HepG2 (cell line): ENCODE measurements at regions not wholly inside any gene's neighbourhood (a gene's known extent, or its start where the extent isn't known, plus 50 kb on each side); places are given as distances from the start of the nearest gene placed in this dataset.

Source experiments
- ATAC-seq: fragments of 200-7000 bp; cut with Tn5 transposase; 3 replicates; pipeline ENCODE4 v1.9.1; 2020; ENCODE audit warnings: mild to moderate bottlenecking, moderate library complexity
- BruUV-seq: library from RNA; stranded (reverse); fragments of 400-500 nt; replicated peaks from 2 replicates; lab custom pipeline; 2021; lab: Mats Ljungman, UMichigan
- CTCF ChIA-PET: fragments of 300-600 bp; formaldehyde crosslinking; extraction: SDS; loops from one replicate; lab custom pipeline; 2021; ENCODE audit warnings: low total read pairs, inconsistent platforms, low intra/inter-chr PET ratio; lab: Yijun Ruan, JAX
- POLR2A ChIA-PET: fragments of 350-600 bp; sonication (Branson Sonifier 250); formaldehyde crosslinking; loops from one replicate; lab custom pipeline; 2020; ENCODE audit warnings: antibody characterized with exemption, inconsistent platforms; lab: Yijun Ruan, JAX
- DNase-seq: peaks from one replicate; pipeline ENCODE4 v3.0.0-alpha.2; 2015; ENCODE audit warnings: low spot score
- FAIRE-seq: peaks from 3 replicates; lab custom pipeline; 2011; peaks lifted over from hg19 to GRCh38; lab: Jason Lieb, UNC
- H2AFZ ChIP-seq: one replicate; pipeline ENCODE4 v1.6.1; 2011; ENCODE audit warnings: low read length, inconsistent platforms
- H3K27ac ChIP-seq: fragments of 300-600 bp; 3 replicates; pipeline ENCODE4 v1.8.0; 2011; ENCODE audit warnings: mixed run types, mild to moderate bottlenecking, mixed read lengths, low read length, inconsistent platforms; ENCODE audit not compliant: insufficient read depth; ENCODE audit errors: extremely low read length
- H3K27me3 ChIP-seq, 2 experiments: fragments of 200-600 bp in 1 of 2; 2 replicates in 1 of 2; 3 replicates in 1 of 2; pipeline versions ENCODE4 v1.6.0 to v1.8.0; 2011; ENCODE audit warnings: low read length in 2 of 2, mild to moderate bottlenecking in 2 of 2, moderate library complexity in 2 of 2, inconsistent platforms in 1 of 2; ENCODE audit not compliant: insufficient read depth in 2 of 2, control insufficient read depth in 1 of 2
- H3K36me3 ChIP-seq, 2 experiments: fragments of 200-600 bp in 1 of 2; replicated peaks in 1 of 2; 2 replicates in 1 of 2; 3 replicates in 1 of 2; pipeline versions ENCODE4 v1.5.1 to v1.8.0; 2011; ENCODE audit warnings: low read length in 2 of 2, inconsistent platforms in 1 of 2; ENCODE audit not compliant: insufficient read depth in 2 of 2, control insufficient read depth in 1 of 2
- H3K4me1 ChIP-seq: 2 replicates; pipeline ENCODE4 v1.5.1; 2012; ENCODE audit warnings: low read length, inconsistent platforms; ENCODE audit not compliant: insufficient read depth
- H3K4me2 ChIP-seq: 2 replicates; pipeline ENCODE4 v1.6.0; 2011; ENCODE audit warnings: low read depth, low read length, inconsistent platforms
- H3K4me3 ChIP-seq, 3 experiments: fragments of 200-600 bp in 1 of 3; sonication (generic), shearing (Covaris generic) in 1 of 3; replicated peaks in 1 of 3; 2 replicates each; pipeline ENCODE4 v1.5.1; 2011 to 2016; ENCODE audit warnings: low read length in 3 of 3, inconsistent platforms in 2 of 3, low read depth in 2 of 3, mild to moderate bottlenecking in 2 of 3, control low read depth in 1 of 3, mixed read lengths in 1 of 3; ENCODE audit not compliant: insufficient read depth in 1 of 3
- H3K79me2 ChIP-seq: one replicate; pipeline ENCODE4 v1.6.1; 2011; ENCODE audit warnings: low read length, inconsistent platforms; ENCODE audit not compliant: insufficient read depth
- H3K9ac ChIP-seq: 2 replicates; pipeline ENCODE4 v1.6.0; 2011; ENCODE audit warnings: mild to moderate bottlenecking, low read depth, low read length, inconsistent platforms; ENCODE audit not compliant: insufficient read depth
- H3K9me3 ChIP-seq: 2 replicates; pipeline ENCODE4 v1.5.1; 2012; ENCODE audit warnings: mild to moderate bottlenecking, low read length
- H4K20me1 ChIP-seq: 2 replicates; pipeline ENCODE4 v1.6.0; 2011; ENCODE audit warnings: inconsistent platforms, mild to moderate bottlenecking, low read length, moderate library complexity; ENCODE audit not compliant: insufficient read depth
- HDAC1 ChIP-seq: sonication (generic); formaldehyde crosslinking; IDR thresholded peaks from 2 replicates; pipeline ENCODE4 v1.5.1; 2020; ENCODE audit warnings: mild to moderate bottlenecking, missing genetic modification reagents
- IRX3 ChIP-seq: sonication (generic); formaldehyde crosslinking; IDR thresholded peaks from 2 replicates; pipeline ENCODE4 v1.8.1; 2023; ENCODE audit warnings: mild to moderate bottlenecking, low read depth, missing genetic modification reagents, borderline replicate concordance
- KDM2A ChIP-seq: sonication (generic); formaldehyde crosslinking; IDR thresholded peaks from 2 replicates; pipeline ENCODE4 v1.4.0; 2020; ENCODE audit warnings: low read depth, missing genetic modification reagents, borderline replicate concordance
- KLF13 ChIP-seq: sonication (generic); formaldehyde crosslinking; IDR thresholded peaks from 2 replicates; pipeline ENCODE4 v1.4.0; 2020; ENCODE audit warnings: mild to moderate bottlenecking, missing genetic modification reagents
- MIXL1 ChIP-seq: IDR thresholded peaks from 2 replicates; pipeline ENCODE4 v1.6.1; 2016
- PCBP2 ChIP-seq: fragments of 200-400 bp; formaldehyde crosslinking; optimal IDR thresholded peaks from 2 replicates; pipeline ENCODE3; 2018; ENCODE audit warnings: low read length, low read depth; ENCODE audit not compliant: poor library complexity, severe bottlenecking
- RFXANK ChIP-seq: IDR thresholded peaks from 2 replicates; pipeline ENCODE4 v1.6.1; 2016
- TCF7 ChIP-seq: sonication (generic); IDR thresholded peaks from 2 replicates; pipeline ENCODE4 v1.6.1; 2016; ENCODE audit warnings: antibody characterized with exemption, low read depth
- ZFP36L1 ChIP-seq: sonication (generic); formaldehyde crosslinking; IDR thresholded peaks from 2 replicates; pipeline ENCODE4 v1.8.0; 2022; ENCODE audit warnings: mild to moderate bottlenecking, missing genetic modification reagents, moderate library complexity
- ZFP90 ChIP-seq: sonication (generic); formaldehyde crosslinking; IDR thresholded peaks from 2 replicates; pipeline ENCODE4 v1.8.0; 2022; ENCODE audit warnings: missing genetic modification reagents, mild to moderate bottlenecking, inconsistent platforms, borderline replicate concordance
- ZFY ChIP-seq: sonication (generic); formaldehyde crosslinking; IDR thresholded peaks from 2 replicates; pipeline ENCODE4 v1.4.0; 2020; ENCODE audit warnings: missing genetic modification reagents
- ZKSCAN5 ChIP-seq: sonication (generic); formaldehyde crosslinking; IDR thresholded peaks from 2 replicates; pipeline ENCODE4 v1.5.1; 2020; ENCODE audit warnings: mild to moderate bottlenecking, missing genetic modification reagents
- ZNF292 ChIP-seq: sonication (generic); formaldehyde crosslinking; IDR thresholded peaks from 2 replicates; pipeline ENCODE4 v1.8.1; 2022; ENCODE audit warnings: mild to moderate bottlenecking, low read depth, missing genetic modification reagents, borderline replicate concordance
- ZNF451 ChIP-seq: sonication (generic); formaldehyde crosslinking; IDR thresholded peaks from 2 replicates; pipeline ENCODE4 v1.5.0; 2020; ENCODE audit warnings: mild to moderate bottlenecking, missing genetic modification reagents
- ZNF543 ChIP-seq: sonication (generic); formaldehyde crosslinking; IDR thresholded peaks from 2 replicates; pipeline ENCODE4 v1.4.0; 2020; ENCODE audit warnings: mild to moderate bottlenecking, missing genetic modification reagents
- WGBS: methylation state at CpG from one replicate; pipeline ENCODE4 v1.1.6; 2017; ENCODE audit warnings: low lambda C conversion rate; 5-methylcytosine and 5-hydroxymethylcytosine counted together
- in situ Hi-C: cut with HindIII; loops from 2 replicates; pipeline ENCODE4 v1.10.0; 2017; ENCODE audit warnings: low pct_unique_long_range_greater_than_20kb; ENCODE audit not compliant: extremely low pct_ligation_motif_present
- intact Hi-C: fragments of 100-400 bp; cut with micrococcal nuclease; formaldehyde crosslinking; loops from one replicate; pipeline ENCODE4 v1.10.0; 2022; ENCODE audit not compliant: unreplicated experiment
- TF ChIP-seq, protein P1 (sequence below): sonication (generic); formaldehyde crosslinking; IDR thresholded peaks from 2 replicates; pipeline ENCODE4 v1.4.0; 2020; ENCODE audit warnings: missing genetic modification reagents, borderline replicate concordance
- TF ChIP-seq, protein P2 (sequence below): sonication (generic); formaldehyde crosslinking; conservative IDR thresholded peaks from 2 replicates; pipeline ENCODE4 v1.4.0; 2020; ENCODE audit warnings: missing genetic modification reagents
- TF ChIP-seq, protein P3 (sequence below): fragments of 450-650 bp; IDR thresholded peaks from 2 replicates; pipeline ENCODE4 v1.6.1; 2016
- TF ChIP-seq, protein P4 (sequence below): sonication (generic); formaldehyde crosslinking; IDR thresholded peaks from 2 replicates; pipeline ENCODE4 v1.5.0; 2020; ENCODE audit warnings: mild to moderate bottlenecking, missing genetic modification reagents

DNA sequence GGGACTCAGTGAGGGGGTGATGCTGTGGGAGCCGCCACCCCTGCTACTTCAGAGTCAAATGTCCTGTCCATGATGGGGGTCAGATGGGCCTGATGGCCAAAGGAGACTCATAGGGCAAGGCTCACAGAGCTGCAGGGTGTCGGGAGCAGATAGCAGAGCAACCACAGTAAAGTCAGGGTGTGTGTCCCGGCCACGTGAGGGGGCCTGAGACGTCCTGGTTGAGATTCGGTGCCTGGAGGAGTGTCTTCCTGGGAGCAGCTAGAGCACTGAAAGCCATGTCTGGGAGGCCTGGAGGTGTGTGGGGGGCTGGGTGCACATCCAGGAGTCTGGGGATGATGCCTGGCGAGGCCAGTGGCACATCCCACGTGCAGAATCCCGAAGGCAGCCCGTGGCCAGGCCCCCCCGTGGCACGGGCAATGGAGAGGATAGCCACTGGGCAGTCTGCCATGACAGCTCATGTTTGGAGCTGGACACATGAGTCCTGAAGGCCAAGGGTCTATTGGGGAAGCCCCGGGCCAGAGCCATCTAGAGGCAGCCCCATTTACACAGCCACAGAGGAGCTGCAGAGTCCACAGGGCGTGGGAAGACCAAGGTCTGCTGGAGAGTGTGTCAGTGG is 308.0 kb upstream of the SFSWAP start:
- no peaks in the 10 kb centered on the region for H4K20me1 ChIP-seq
- no peaks in the 10 kb centered on the region for H3K36me3 ChIP-seq
- no peaks in the 10 kb centered on the region for H3K4me1 ChIP-seq
- CTCF ChIA-PET = no interaction called here
- peaks cover 15% of the 10 kb centered on the region for H3K9me3 ChIP-seq
- no peak overlapping the region for H3K4me3 ChIP-seq
- POLR2A ChIA-PET = no interaction called here
- BruUV-seq = no TSS peak
- no peak overlapping the region for H3K9ac ChIP-seq
- no peak for FAIRE-seq
- H3K27ac ChIP-seq = no peak overlapping the region
- in situ Hi-C loops (loop anchor here (5.0 kb wide), 1 partner anchor 136 kb away; no protein-coding TSS in a partner anchor), intact Hi-C loops (loop anchor here (5.0 kb wide), 1 partner anchor 136 kb away; no protein-coding TSS in a partner anchor)
- 10% methylated on average over 2 of the region's 14 CpGs for WGBS
- no peak overlapping the region for H2AFZ ChIP-seq
- no peaks in the 10 kb centered on the region; a peak in 1 of 5 replicates for H3K27me3 ChIP-seq
- H3K4me2 ChIP-seq = no peak overlapping the region
- no peak for DNase-seq
- no peak for ATAC-seq
- no peaks in the 10 kb centered on the region for H3K79me2 ChIP-seq
- TF ChIP-seq IRX3 (no peak), ZNF543 (no peak), MIXL1 (CRISPR knock-in tag) (no peak), ZNF451 (no peak), ZFP36L1 (CRISPR knock-in tag) (no peak), ZNF292 (CRISPR knock-in tag) (no peak), HDAC1 (CRISPR knock-in tag) (no peak), TCF7 (no peak), PCBP2 (no peak), KDM2A (CRISPR knock-in tag) (no peak), RFXANK (CRISPR knock-in tag) (no peak), ZFP90 (CRISPR knock-in tag) (no peak), KLF13 (CRISPR knock-in tag) (no peak), ZKSCAN5 (CRISPR knock-in tag) (no peak), ZFY (CRISPR knock-in tag) (no peak)
- TF ChIP-seq, protein P1, sequence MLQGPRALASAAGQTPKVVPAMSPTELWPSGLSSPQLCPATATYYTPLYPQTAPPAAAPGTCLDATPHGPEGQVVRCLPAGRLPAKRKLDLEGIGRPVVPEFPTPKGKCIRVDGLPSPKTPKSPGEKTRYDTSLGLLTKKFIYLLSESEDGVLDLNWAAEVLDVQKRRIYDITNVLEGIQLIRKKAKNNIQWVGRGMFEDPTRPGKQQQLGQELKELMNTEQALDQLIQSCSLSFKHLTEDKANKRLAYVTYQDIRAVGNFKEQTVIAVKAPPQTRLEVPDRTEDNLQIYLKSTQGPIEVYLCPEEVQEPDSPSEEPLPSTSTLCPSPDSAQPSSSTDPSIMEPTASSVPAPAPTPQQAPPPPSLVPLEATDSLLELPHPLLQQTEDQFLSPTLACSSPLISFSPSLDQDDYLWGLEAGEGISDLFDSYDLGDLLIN (CRISPR knock-in tag) = no peak
- TF ChIP-seq, protein P2, sequence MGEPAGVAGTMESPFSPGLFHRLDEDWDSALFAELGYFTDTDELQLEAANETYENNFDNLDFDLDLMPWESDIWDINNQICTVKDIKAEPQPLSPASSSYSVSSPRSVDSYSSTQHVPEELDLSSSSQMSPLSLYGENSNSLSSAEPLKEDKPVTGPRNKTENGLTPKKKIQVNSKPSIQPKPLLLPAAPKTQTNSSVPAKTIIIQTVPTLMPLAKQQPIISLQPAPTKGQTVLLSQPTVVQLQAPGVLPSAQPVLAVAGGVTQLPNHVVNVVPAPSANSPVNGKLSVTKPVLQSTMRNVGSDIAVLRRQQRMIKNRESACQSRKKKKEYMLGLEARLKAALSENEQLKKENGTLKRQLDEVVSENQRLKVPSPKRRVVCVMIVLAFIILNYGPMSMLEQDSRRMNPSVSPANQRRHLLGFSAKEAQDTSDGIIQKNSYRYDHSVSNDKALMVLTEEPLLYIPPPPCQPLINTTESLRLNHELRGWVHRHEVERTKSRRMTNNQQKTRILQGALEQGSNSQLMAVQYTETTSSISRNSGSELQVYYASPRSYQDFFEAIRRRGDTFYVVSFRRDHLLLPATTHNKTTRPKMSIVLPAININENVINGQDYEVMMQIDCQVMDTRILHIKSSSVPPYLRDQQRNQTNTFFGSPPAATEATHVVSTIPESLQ (CRISPR knock-in tag) = no peak
- TF ChIP-seq, protein P3, sequence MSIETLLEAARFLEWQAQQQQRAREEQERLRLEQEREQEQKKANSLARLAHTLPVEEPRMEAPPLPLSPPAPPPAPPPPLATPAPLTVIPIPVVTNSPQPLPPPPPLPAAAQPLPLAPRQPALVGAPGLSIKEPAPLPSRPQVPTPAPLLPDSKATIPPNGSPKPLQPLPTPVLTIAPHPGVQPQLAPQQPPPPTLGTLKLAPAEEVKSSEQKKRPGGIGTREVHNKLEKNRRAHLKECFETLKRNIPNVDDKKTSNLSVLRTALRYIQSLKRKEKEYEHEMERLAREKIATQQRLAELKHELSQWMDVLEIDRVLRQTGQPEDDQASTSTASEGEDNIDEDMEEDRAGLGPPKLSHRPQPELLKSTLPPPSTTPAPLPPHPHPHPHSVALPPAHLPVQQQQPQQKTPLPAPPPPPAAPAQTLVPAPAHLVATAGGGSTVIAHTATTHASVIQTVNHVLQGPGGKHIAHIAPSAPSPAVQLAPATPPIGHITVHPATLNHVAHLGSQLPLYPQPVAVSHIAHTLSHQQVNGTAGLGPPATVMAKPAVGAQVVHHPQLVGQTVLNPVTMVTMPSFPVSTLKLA = no peak
- TF ChIP-seq, protein P4, sequence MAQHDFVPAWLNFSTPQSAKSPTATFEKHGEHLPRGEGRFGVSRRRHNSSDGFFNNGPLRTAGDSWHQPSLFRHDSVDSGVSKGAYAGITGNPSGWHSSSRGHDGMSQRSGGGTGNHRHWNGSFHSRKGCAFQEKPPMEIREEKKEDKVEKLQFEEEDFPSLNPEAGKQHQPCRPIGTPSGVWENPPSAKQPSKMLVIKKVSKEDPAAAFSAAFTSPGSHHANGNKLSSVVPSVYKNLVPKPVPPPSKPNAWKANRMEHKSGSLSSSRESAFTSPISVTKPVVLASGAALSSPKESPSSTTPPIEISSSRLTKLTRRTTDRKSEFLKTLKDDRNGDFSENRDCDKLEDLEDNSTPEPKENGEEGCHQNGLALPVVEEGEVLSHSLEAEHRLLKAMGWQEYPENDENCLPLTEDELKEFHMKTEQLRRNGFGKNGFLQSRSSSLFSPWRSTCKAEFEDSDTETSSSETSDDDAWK = no peak
